ENCODE measurements at regions not wholly inside any gene's neighbourhood (a gene's known extent, or its start where the extent isn't known, plus 50 kb on each side); places are given as distances from the start of the nearest gene placed in this dataset.

DNA sequence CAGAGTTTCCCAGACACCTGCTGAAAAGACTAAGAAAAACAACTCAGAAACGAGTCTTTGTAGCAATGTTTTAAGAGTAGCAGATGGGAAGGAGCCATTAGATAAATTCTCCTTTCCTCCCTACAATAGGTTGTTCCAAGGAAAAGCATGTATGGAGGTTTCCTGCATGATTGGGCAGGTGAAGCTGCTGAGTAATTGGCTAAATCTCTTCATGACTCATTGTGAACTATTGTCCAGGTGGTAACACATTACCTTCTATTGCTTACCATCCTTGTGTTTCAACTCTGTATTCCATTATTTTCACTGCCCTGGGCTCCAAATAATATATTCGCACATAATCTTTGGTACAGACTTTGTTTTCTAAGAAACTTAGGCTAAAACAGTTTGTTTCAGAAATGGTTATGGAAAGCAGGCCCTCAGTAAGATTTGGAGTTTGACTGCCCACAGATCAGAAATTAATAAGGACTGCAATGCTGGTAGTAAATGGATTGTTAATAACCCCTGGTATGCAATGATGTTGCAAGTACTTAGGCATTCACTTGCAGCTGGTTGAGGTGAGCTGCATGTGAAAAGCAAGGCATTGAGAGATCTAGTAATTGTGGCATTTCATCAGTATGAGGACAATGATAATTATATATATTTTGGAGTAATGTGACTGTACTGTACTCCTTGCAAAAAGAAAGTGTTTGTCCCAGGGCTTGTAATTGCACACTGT lies 281.4 kb upstream of the VLDLR start (continued):
- TF ChIP-seq, protein P1, sequence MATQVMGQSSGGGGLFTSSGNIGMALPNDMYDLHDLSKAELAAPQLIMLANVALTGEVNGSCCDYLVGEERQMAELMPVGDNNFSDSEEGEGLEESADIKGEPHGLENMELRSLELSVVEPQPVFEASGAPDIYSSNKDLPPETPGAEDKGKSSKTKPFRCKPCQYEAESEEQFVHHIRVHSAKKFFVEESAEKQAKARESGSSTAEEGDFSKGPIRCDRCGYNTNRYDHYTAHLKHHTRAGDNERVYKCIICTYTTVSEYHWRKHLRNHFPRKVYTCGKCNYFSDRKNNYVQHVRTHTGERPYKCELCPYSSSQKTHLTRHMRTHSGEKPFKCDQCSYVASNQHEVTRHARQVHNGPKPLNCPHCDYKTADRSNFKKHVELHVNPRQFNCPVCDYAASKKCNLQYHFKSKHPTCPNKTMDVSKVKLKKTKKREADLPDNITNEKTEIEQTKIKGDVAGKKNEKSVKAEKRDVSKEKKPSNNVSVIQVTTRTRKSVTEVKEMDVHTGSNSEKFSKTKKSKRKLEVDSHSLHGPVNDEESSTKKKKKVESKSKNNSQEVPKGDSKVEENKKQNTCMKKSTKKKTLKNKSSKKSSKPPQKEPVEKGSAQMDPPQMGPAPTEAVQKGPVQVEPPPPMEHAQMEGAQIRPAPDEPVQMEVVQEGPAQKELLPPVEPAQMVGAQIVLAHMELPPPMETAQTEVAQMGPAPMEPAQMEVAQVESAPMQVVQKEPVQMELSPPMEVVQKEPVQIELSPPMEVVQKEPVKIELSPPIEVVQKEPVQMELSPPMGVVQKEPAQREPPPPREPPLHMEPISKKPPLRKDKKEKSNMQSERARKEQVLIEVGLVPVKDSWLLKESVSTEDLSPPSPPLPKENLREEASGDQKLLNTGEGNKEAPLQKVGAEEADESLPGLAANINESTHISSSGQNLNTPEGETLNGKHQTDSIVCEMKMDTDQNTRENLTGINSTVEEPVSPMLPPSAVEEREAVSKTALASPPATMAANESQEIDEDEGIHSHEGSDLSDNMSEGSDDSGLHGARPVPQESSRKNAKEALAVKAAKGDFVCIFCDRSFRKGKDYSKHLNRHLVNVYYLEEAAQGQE (IDR thresholded peaks at IDR 0.05; ENCODE audit: unreplicated experiment), result no peak

DNA sequence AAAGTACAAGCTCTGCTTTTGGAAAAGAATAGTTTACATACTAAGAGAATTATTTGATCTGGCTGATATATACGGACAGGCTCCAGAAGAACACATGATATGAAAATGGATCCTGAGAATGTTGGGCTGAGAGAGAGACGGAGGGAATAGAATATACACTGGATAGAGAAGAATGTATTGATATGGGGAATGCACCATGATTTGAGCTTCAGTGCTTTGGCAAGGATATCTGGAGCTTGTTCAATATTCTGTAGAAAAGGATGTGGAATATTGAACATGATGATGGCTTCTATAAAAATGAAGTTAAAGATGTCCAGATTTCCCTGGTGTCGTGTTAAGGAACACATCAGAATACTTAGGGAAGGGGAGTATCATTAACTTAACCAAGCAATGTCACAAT lies 280.5 kb upstream of the VLDLR start:
- Histone ChIP-seq H3K4me2 (no peak overlapping the region), H3K79me2 (replicated peaks; ENCODE audit: insufficient read depth) (no peaks in the 10 kb centered on the region), H3K36me3 (ENCODE audit: insufficient read depth) (no peaks in the 10 kb centered on the region), H4K20me1 (replicated peaks; ENCODE audit: insufficient read depth) (no peaks in the 10 kb centered on the region), H3F3A (replicated peaks; ENCODE audit: low read depth) (no peaks in the 10 kb centered on the region), H3K4me3 (no peak overlapping the region), H3K27ac (ENCODE audit: low read depth) (no peak overlapping the region), H3K27me3 (ENCODE audit: insufficient read depth) (no peaks in the 10 kb centered on the region), H2AFZ (no peak overlapping the region), H3K4me1 (ENCODE audit: insufficient read depth) (no peaks in the 10 kb centered on the region), H3K9me2 (ENCODE audit: insufficient read depth) (peaks cover 32% of the 10 kb centered on the region)
- ATAC-seq, result no peak
- no peaks in the 10 kb centered on the region for H3K27me3 Mint-ChIP-seq (ENCODE audit: insufficient read depth, low read depth, poor library complexity)
- no peaks in the 10 kb centered on the region for H3K9me3 Mint-ChIP-seq
- H3K4me1 Mint-ChIP-seq, result no peaks in the 10 kb centered on the region
- DNase-seq (ENCODE audit: low spot score), result no peak
- no peaks in the 10 kb centered on the region for H3K36me3 Mint-ChIP-seq (ENCODE audit: low read depth)
- no peak overlapping the region for H3K27ac Mint-ChIP-seq
- no peak for TF ChIP-seq JUNB (IDR thresholded peaks at IDR 0.05; ENCODE audit: unreplicated experiment)
- no peak overlapping the region for H3K4me3 Mint-ChIP-seq

DNA sequence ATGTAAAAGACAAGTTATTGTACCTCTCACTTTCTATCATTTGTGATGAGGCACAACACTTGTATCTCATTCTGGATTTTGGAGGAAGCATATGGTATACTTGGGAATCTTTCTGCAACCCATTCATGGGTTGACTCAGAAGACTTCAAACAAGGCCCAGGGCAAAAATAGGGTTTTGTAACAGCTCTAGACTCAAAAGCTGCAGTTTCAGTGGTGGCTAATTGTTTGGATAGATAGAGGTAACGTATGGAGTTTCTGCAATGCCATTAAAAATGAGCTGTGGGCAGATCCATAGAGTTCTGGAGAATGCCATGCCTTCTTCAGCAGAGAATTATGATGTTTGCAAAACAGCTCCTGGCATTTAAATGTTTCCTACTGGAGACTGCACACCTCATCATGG lies 279.6 kb upstream of the VLDLR start:
- no peak overlapping the region for H2AFZ ChIP-seq
- H4K20me1 ChIP-seq (replicated peaks; ENCODE audit: insufficient read depth), result no peaks in the 10 kb centered on the region
- H3K4me2 ChIP-seq, result no peak overlapping the region
- ATAC-seq (no peak), DNase-seq (ENCODE audit: low spot score) (no peak)
- H3K36me3 Mint-ChIP-seq (ENCODE audit: low read depth), result 0 out of 3 replicates have a peak, but pooled peaks cover 3% of the 10 kb centered on the region
- H3K27ac ChIP-seq (ENCODE audit: low read depth), result no peak overlapping the region
- no peak overlapping the region for H3K4me3 ChIP-seq
- no peak overlapping the region for H3K4me3 Mint-ChIP-seq
- peaks cover 4% of the 10 kb centered on the region; the same call in 1 of the 3 replicates for H3K9me3 Mint-ChIP-seq
- H3K27ac Mint-ChIP-seq, result no peak overlapping the region
- H3K27me3 ChIP-seq (ENCODE audit: insufficient read depth), result no peaks in the 10 kb centered on the region
- no peaks in the 10 kb centered on the region for H3K27me3 Mint-ChIP-seq (ENCODE audit: insufficient read depth, low read depth, poor library complexity)
- no peaks in the 10 kb centered on the region for H3K4me1 Mint-ChIP-seq
- H3K4me1 ChIP-seq (ENCODE audit: insufficient read depth), result no peaks in the 10 kb centered on the region
- peaks cover 28% of the 10 kb centered on the region for H3K9me2 ChIP-seq (ENCODE audit: insufficient read depth)
- H3K36me3 ChIP-seq (ENCODE audit: insufficient read depth), result 0 out of 2 replicates have a peak, but pooled peaks cover 4% of the 10 kb centered on the region
- no peaks in the 10 kb centered on the region for H3K79me2 ChIP-seq (replicated peaks; ENCODE audit: insufficient read depth)
- H3F3A ChIP-seq (replicated peaks; ENCODE audit: low read depth), result no peaks in the 10 kb centered on the region
- no peak for TF ChIP-seq ZNF331 (CRISPR knock-in tag; IDR thresholded peaks at IDR 0.05; ENCODE audit: low read depth)
- TF ChIP-seq, protein P2, sequence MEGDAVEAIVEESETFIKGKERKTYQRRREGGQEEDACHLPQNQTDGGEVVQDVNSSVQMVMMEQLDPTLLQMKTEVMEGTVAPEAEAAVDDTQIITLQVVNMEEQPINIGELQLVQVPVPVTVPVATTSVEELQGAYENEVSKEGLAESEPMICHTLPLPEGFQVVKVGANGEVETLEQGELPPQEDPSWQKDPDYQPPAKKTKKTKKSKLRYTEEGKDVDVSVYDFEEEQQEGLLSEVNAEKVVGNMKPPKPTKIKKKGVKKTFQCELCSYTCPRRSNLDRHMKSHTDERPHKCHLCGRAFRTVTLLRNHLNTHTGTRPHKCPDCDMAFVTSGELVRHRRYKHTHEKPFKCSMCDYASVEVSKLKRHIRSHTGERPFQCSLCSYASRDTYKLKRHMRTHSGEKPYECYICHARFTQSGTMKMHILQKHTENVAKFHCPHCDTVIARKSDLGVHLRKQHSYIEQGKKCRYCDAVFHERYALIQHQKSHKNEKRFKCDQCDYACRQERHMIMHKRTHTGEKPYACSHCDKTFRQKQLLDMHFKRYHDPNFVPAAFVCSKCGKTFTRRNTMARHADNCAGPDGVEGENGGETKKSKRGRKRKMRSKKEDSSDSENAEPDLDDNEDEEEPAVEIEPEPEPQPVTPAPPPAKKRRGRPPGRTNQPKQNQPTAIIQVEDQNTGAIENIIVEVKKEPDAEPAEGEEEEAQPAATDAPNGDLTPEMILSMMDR (conservative IDR thresholded peaks at IDR 0.05; ENCODE audit: low read depth in 2 of 2), result no peak
- TF ChIP-seq, protein P3, sequence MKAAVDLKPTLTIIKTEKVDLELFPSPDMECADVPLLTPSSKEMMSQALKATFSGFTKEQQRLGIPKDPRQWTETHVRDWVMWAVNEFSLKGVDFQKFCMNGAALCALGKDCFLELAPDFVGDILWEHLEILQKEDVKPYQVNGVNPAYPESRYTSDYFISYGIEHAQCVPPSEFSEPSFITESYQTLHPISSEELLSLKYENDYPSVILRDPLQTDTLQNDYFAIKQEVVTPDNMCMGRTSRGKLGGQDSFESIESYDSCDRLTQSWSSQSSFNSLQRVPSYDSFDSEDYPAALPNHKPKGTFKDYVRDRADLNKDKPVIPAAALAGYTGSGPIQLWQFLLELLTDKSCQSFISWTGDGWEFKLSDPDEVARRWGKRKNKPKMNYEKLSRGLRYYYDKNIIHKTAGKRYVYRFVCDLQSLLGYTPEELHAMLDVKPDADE (IDR thresholded peaks at IDR 0.05), result no peak
- TF ChIP-seq, protein P4, sequence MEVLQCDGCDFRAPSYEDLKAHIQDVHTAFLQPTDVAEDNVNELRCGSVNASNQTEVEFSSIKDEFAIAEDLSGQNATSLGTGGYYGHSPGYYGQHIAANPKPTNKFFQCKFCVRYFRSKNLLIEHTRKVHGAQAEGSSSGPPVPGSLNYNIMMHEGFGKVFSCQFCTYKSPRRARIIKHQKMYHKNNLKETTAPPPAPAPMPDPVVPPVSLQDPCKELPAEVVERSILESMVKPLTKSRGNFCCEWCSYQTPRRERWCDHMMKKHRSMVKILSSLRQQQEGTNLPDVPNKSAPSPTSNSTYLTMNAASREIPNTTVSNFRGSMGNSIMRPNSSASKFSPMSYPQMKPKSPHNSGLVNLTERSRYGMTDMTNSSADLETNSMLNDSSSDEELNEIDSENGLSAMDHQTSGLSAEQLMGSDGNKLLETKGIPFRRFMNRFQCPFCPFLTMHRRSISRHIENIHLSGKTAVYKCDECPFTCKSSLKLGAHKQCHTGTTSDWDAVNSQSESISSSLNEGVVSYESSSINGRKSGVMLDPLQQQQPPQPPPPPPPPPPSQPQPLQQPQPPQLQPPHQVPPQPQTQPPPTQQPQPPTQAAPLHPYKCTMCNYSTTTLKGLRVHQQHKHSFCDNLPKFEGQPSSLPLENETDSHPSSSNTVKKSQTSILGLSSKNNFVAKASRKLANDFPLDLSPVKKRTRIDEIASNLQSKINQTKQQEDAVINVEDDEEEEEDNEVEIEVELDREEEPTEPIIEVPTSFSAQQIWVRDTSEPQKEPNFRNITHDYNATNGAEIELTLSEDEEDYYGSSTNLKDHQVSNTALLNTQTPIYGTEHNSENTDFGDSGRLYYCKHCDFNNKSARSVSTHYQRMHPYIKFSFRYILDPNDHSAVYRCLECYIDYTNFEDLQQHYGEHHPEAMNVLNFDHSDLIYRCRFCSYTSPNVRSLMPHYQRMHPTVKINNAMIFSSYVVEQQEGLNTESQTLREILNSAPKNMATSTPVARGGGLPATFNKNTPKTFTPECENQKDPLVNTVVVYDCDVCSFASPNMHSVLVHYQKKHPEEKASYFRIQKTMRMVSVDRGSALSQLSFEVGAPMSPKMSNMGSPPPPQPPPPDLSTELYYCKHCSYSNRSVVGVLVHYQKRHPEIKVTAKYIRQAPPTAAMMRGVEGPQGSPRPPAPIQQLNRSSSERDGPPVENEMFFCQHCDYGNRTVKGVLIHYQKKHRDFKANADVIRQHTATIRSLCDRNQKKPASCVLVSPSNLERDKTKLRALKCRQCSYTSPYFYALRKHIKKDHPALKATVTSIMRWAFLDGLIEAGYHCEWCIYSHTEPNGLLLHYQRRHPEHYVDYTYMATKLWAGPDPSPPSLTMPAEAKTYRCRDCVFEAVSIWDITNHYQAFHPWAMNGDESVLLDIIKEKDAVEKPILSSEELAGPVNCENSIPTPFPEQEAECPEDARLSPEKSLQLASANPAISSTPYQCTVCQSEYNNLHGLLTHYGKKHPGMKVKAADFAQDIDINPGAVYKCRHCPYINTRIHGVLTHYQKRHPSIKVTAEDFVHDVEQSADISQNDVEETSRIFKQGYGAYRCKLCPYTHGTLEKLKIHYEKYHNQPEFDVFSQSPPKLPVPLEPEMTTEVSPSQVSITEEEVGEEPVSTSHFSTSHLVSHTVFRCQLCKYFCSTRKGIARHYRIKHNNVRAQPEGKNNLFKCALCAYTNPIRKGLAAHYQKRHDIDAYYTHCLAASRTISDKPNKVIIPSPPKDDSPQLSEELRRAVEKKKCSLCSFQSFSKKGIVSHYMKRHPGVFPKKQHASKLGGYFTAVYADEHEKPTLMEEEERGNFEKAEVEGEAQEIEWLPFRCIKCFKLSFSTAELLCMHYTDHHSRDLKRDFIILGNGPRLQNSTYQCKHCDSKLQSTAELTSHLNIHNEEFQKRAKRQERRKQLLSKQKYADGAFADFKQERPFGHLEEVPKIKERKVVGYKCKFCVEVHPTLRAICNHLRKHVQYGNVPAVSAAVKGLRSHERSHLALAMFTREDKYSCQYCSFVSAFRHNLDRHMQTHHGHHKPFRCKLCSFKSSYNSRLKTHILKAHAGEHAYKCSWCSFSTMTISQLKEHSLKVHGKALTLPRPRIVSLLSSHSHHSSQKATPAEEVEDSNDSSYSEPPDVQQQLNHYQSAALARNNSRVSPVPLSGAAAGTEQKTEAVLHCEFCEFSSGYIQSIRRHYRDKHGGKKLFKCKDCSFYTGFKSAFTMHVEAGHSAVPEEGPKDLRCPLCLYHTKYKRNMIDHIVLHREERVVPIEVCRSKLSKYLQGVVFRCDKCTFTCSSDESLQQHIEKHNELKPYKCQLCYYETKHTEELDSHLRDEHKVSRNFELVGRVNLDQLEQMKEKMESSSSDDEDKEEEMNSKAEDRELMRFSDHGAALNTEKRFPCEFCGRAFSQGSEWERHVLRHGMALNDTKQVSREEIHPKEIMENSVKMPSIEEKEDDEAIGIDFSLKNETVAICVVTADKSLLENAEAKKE (CRISPR knock-in tag; IDR thresholded peaks at IDR 0.05), result no peak
